ENCODE measurements at regions not wholly inside any gene's neighbourhood (a gene's known extent, or its start where the extent isn't known, plus 50 kb on each side); places are given as distances from the start of the nearest gene placed in this dataset.

DNA sequence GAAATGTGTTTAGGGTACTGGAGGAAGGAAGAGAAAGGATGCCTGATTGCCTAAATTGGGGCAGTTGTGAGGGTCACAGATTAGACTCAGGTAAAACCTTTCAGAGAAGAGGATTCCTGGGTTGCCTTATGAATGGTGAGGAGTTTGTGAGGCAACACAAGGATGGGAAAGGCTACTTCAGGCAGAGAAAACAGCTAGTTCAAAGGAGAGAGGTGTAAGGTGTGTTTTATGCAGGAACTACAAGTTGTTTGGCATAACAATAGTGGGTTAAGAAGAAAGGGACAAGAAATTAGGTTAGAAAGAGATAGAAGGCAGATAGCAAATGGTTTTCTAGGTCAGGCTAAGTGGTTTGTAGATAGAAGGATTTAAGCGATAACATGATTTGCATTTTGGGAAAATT lies 75.1 kb upstream of the PGRMC2 start:
- TF ChIP-seq, protein P1, sequence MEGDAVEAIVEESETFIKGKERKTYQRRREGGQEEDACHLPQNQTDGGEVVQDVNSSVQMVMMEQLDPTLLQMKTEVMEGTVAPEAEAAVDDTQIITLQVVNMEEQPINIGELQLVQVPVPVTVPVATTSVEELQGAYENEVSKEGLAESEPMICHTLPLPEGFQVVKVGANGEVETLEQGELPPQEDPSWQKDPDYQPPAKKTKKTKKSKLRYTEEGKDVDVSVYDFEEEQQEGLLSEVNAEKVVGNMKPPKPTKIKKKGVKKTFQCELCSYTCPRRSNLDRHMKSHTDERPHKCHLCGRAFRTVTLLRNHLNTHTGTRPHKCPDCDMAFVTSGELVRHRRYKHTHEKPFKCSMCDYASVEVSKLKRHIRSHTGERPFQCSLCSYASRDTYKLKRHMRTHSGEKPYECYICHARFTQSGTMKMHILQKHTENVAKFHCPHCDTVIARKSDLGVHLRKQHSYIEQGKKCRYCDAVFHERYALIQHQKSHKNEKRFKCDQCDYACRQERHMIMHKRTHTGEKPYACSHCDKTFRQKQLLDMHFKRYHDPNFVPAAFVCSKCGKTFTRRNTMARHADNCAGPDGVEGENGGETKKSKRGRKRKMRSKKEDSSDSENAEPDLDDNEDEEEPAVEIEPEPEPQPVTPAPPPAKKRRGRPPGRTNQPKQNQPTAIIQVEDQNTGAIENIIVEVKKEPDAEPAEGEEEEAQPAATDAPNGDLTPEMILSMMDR (IDR thresholded peaks at IDR 0.05; ENCODE audit: unreplicated experiment) = no peak
- no peaks in the 10 kb centered on the region for H3K9me3 Mint-ChIP-seq
- DNase-seq (ENCODE audit: low spot score in 2 of 2, unreplicated experiment in 2 of 2) = no peak

DNA sequence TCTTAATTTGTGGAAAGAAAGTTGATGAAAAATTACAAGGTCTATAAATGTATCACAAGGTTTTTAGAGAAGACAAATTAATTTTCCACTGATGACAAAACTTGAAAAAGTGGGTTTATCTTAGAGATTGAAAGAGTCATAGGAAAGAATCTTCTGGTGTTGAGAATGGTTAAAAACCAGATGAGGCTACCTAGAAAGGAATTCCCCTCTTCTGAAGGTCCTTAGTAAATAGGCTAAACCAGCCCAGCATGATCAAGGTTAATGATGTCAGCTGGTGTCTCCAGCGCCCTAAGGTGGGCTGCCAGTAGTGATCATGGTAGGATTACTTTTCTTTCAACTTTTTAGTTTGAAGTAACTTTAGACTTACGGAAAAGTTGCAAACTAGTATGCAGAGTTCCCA lies 71.8 kb upstream of the PGRMC2 start:
- peaks cover 6% of the 10 kb centered on the region for H3K9me3 Mint-ChIP-seq
- H3K36me3 Mint-ChIP-seq = peaks cover 2% of the 10 kb centered on the region
- H3K4me3 Mint-ChIP-seq = no peak overlapping the region
- H3K27ac Mint-ChIP-seq = no peak overlapping the region
- TF ChIP-seq, protein P1 (IDR thresholded peaks at IDR 0.05; ENCODE audit: unreplicated experiment) = no peak
- DNase-seq (ENCODE audit: low spot score in 2 of 2, unreplicated experiment in 2 of 2) = no peak
- H3K4me1 Mint-ChIP-seq = peaks cover 18% of the 10 kb centered on the region
- no peaks in the 10 kb centered on the region for H3K27me3 Mint-ChIP-seq (ENCODE audit: low read depth)

More for the DNA sequence above, 75.1 kb upstream of the PGRMC2 start:
- Mint-ChIP-seq H3K4me3 (no peak overlapping the region), H3K36me3 (no peaks in the 10 kb centered on the region), H3K4me1 (peaks cover 4% of the 10 kb centered on the region), H3K27me3 (ENCODE audit: low read depth) (no peaks in the 10 kb centered on the region), H3K27ac (no peak overlapping the region)

DNA sequence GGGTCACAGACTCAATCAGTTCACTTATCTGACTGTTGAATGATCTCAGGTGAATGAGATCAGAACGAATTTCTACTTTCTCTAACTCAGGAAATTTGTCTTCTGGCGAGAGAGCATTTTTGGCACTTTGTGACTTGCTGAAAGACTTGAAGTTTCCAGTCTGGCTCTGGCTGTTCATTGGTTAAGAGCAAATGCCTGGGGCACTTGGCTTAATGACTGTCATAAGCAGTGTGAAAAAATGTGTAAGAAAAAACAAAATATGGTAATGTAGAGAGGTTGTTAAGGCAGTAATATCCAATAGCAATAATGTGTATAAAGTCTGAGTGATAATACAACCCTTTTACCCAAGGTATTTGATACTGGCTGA lies 71.3 kb upstream of the PGRMC2 start:
- Mint-ChIP-seq H3K36me3 (peaks cover 2% of the 10 kb centered on the region), H3K4me1 (peaks cover 22% of the 10 kb centered on the region), H3K9me3 (peaks cover 6% of the 10 kb centered on the region), H3K4me3 (no peak overlapping the region), H3K27me3 (ENCODE audit: low read depth) (no peaks in the 10 kb centered on the region), H3K27ac (no peak overlapping the region)
- DNase-seq (ENCODE audit: low spot score in 2 of 2, unreplicated experiment in 2 of 2) = no peak
- TF ChIP-seq, protein P1 (IDR thresholded peaks at IDR 0.05; ENCODE audit: unreplicated experiment) = no peak

DNA sequence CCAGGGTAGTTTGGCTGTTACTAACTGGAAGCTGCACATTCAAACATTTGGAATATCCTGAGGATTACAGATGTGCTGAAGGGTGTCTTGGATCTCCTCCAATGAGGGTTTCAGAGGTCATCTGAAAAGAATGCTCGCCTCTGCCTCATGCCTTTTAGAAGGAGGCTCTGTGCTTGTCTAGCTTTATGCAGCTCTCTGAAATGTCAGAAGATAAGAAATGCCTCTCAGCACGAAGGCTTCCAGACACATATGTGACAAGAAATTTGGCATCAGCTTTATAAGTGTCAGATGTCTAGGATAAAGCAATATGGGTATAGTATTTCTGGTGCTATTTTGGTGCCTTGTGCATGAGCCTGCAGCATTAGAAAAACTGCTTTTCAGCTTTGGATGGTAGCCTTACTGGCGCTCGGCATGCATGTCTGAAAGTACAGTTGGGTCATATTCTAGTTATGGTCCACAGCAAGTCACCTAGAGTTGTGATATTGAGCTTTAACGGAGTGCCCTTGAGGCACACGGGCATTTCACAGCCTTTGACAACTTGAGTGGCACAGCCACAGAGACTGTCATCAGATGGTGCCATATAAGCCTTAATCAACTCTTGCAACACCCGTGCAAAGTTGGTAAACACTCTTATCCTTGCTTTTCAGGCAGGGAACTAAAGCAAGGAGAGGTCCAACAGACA lies 70.8 kb upstream of the PGRMC2 start:
- Mint-ChIP-seq H3K4me3 (no peak overlapping the region), H3K27me3 (ENCODE audit: low read depth) (no peaks in the 10 kb centered on the region), H3K9me3 (peaks cover 6% of the 10 kb centered on the region), H3K36me3 (peaks cover 2% of the 10 kb centered on the region), H3K27ac (no peak overlapping the region), H3K4me1 (peaks cover 24% of the 10 kb centered on the region)
- DNase-seq (ENCODE audit: low spot score in 2 of 2, unreplicated experiment in 2 of 2) = no peak
- TF ChIP-seq, protein P1 (IDR thresholded peaks at IDR 0.05; ENCODE audit: unreplicated experiment) = no peak

DNA sequence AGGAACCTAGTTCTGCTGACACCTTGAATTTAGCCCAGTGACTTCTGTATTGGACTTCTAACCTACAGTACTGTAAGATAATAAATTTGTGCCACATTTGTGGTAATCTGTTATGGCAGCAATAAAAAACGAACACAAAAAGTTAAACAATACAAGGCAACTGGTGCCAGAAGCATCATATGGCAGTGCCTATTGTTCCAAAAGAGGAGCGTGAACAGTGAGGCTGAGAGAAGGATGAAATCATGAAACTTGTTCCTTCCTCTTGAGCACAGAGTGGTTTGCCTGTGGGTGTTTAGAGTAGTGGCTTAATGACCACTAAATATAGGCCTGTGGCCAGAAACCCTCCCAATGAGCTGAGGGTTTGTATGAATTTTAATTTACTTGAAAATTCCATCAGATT lies 69.7 kb upstream of the PGRMC2 start:
- peaks cover 24% of the 10 kb centered on the region for H3K4me1 Mint-ChIP-seq

More for the DNA sequence above, 69.7 kb upstream of the PGRMC2 start:
- H3K9me3 Mint-ChIP-seq = peaks cover 6% of the 10 kb centered on the region
- H3K27ac Mint-ChIP-seq = no peak overlapping the region
- peaks cover 2% of the 10 kb centered on the region for H3K36me3 Mint-ChIP-seq
- H3K4me3 Mint-ChIP-seq = no peak overlapping the region
- no peaks in the 10 kb centered on the region for H3K27me3 Mint-ChIP-seq (ENCODE audit: low read depth)
- no peak for DNase-seq (ENCODE audit: low spot score in 2 of 2, unreplicated experiment in 2 of 2)
- TF ChIP-seq, protein P1 (IDR thresholded peaks at IDR 0.05; ENCODE audit: unreplicated experiment) = no peak

Measured in mesothelial cell of epicardium (in vitro differentiated cells).